TTC549 (cell line): ENCODE measurements at regions not wholly inside any gene's neighbourhood (a gene's known extent, or its start where the extent isn't known, plus 50 kb on each side); places are given as distances from the start of the nearest gene placed in this dataset.
"Not testable (repeated sequence)": the region's sequence is repeated elsewhere in the genome, so short reads cannot be mapped to it uniquely, and the experiment has no call there.

Experiments used
- FAIRE-seq: peaks from 2 replicates; lab custom pipeline; 2012; peaks lifted over from hg19 to GRCh38; lab: Jason Lieb, UNC

DNA sequence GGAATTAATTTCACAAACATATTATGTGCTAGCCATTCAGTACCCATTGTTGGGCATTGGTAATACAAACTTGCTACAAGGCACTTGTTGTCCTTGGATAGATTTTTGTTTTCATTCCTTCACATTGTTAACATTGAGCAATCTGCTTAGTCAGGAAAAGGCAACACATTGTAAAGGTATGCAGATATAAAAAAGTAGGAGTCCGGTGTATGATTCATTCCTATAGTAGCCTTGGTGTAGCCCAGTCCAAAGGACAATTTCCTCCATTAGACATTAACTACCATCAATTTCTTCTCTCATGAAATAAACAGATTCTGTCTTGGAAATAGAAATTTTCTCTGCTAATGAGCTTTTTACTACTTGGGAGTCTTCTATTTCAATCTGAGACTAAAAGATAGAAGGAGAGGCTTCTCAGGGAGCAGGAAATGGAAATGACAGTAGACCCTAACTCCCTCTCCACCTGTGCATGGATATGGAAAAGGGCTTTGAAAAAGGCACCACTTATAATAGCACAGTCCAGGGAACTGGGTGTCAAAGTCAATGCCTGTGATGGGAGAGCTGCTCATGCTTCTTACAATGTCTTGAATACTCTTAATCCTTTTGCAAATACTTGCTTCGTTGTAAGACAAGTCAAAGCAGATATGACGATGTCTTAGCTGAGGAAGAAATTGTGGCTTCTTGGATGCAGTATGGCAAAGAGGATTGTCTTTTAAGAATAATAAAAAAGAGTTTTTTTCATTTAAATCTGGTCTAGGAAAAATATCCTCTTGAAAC lies 369.4 kb upstream of the CITED2 start:
- no peak for FAIRE-seq

DNA sequence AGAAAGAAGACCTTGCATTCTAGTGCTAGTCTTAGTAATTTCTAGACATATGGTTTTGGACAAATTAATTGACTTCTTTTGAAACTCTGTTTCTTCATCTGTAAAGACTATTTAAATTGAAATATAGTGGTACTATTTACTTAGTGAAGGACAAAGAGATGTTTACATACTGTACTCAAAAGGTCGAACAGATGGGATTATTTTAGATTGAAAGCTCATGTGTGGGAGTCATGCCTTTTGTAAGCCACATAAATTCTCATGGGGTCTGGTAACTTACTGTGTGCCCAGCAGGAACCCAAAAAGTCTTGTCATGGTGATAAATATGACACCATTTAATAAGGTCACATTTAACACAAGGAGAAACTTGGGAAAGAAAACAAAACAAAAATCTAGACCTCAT lies 368.2 kb upstream of the CITED2 start:
- FAIRE-seq: no peak

DNA sequence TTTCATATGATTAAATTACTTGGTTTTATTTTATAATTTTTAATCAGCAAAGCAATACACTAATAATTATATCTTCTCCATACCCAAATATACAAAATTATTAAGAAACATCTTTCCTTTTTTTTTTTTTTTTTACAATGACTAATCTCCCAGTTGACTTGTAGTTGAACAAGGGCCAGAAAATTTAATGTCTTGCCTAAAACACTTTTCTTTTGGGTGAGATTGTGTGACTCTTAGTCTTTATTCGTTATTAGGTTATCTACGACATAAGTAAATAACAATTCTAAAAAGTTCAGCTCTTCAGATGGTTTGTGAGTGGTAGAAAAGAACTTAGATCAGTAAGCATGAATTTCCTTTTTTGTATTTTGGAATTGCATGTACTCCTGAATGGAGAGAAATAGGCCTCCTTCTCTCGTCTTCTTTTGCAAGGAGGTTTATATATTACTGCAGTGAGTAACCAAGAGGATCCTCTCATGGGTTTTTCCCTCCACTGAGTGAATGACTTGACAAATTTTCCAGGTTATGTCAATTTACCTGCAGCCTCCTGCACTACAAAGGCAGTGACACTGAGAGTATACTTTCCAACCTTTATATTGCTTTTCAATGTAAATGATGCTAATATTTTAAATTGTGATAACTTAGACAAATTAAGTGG lies 364.5 kb upstream of the CITED2 start:
- no peak for FAIRE-seq

DNA sequence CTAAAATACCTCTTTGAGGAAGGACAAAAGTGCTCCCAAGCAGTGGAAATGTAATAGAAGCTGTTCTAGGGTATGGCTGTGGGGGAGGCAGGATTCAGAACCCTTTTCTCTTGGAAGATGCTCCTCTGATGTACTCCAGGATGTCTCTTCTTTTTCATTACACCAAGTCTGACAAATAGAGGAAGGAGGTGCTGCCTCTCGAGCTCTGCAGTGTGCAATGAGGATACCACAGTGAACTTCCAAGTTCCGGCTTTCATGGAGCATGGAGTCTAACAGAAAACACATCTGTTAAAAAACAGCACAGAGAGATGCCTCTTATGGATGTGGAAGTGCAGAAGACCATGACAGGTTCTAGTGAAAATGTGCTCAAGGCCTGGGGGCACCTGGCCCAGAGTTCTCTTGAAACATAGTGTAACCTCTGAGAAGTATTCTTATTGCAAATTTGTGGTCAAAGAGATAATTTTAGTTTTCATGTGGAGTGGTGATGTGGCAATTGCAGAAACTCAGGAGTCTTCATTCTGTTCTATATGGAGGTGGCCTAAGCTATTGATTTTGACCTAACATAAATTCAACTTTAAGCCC lies 362.0 kb upstream of the CITED2 start:
- no peak for FAIRE-seq

DNA sequence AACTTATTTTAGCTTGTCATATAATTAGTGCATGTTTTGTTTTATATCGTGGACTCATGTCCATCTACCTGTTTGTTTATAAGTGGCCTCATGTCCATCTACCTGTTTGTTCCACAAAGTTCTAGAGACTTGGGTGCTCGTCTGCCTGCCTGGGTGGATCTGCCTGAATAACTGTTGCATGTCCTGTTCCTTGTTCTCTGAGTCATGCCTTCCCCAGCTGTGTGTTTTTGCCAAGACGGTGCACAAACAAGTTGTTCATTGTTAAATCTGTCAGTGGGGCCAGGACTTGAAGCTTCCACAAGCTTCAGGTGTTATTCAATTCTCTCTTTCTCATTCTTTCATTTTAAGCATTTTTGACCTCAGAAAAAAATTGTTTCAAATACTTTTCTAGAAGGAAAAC lies 358.0 kb upstream of the CITED2 start:
- no peak for FAIRE-seq

DNA sequence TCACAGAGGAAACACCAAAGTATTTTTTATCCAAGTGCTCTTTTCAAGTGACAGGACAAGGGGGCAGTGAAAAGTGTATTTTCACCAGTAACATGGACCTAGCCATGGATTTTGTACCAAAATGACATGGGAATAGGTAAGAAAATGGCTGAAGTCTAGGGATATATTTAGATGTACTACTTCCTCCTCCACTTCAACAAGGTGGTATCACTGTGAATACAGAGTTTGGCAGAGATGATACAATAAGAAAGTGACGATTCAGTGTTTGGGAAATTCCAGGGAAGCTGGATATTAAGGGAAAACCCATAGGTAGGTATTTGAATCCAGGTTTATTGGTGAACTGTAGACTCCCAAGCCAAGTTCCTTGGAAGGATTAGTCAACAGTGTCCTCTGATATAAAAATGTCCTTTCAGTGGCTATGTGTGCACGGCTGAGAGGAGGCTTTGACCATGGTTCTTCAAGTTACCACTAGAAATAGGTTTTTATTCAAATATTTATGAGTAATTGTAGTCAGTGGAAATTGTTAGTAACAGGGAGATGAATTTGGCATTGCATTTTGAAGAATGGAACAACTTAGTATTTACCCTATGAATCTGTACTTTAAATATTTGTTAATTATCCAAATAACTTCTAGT lies 356.0 kb upstream of the CITED2 start:
- no peak for FAIRE-seq

DNA sequence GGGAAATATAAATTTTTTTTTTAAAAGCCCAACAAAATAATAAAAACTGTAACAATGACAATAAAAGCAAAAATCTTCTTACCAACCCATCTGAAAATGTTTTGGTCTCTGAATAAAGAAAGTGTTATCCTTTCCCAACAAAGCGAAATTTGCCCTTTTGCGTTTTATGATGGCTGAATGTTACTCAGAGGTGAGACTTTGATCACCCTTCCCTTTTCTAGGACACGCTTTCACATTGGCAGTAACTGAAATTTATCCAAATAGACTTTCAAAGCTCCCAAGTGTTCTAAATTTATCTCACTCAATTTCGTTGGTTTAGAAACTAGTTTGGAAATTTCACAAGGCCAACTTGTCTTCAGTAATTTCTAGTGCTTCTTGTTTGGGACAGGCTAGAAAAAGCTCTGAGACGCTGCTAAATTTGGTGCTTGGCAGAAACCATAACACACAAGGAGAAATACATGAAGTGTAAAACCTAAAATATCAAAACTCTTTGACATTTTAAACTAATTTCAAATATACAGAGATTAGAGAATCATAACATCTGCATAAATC lies 354.5 kb upstream of the CITED2 start:
- FAIRE-seq: no peak

DNA sequence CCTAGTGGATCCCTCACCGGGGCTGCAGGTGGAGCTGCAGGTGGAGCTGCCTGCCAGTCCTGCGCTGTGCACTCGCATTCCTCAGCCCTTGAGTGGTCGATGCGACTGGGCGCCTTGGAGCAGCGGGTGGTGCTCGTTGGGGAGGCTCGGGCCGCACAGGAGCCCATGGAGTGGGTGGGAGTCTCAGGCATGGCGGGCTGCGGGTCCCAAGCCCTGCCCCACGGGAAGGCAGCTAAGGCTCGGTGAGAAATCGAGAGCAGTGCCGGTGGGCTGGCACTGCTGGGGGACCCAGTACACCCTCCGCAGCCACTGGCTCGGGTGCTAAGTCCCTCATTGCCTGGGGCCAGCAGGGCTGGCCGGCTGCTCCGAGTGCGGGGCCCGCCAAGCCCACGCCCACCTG lies 351.8 kb upstream of the CITED2 start:
- not testable (repeated sequence) for FAIRE-seq

DNA sequence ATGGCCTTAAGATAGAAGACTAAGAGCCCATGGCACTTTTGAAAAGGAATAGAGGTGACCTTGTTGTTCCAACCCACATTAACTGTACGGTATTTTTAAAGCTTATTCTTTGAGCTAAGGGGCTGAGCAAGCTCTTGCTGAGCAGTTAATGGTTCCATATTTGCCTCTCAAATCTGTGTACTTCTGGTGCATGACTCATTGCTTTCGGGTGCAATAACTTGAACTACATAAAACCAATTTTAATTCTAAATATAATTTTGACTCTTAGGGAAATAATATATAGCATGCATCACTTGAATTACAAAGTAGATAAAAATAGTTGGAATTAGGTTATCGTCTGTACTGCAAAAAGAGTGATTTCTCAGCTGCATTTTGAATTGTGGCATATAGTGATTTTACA lies 348.1 kb upstream of the CITED2 start:
- no peak for FAIRE-seq

DNA sequence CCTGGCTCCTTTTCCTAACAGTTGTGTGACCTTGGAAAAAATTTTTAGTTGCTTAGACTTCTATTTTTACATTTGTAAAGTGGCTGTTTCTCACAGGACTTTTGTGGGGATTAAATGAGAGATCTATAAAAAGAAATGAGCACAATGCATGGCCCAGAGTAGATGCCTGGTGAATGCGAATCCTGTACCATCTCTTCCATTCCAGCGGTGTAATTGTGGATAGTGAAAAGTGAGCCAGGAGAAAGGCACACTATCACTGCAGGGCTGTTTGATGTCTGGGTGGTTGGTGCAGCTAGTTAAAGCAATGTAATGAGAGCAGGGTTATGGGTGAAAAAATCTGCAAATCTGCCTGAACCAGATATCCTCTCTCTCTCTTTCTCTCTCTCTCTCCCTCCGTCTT lies 347.5 kb upstream of the CITED2 start:
- no peak for FAIRE-seq

DNA sequence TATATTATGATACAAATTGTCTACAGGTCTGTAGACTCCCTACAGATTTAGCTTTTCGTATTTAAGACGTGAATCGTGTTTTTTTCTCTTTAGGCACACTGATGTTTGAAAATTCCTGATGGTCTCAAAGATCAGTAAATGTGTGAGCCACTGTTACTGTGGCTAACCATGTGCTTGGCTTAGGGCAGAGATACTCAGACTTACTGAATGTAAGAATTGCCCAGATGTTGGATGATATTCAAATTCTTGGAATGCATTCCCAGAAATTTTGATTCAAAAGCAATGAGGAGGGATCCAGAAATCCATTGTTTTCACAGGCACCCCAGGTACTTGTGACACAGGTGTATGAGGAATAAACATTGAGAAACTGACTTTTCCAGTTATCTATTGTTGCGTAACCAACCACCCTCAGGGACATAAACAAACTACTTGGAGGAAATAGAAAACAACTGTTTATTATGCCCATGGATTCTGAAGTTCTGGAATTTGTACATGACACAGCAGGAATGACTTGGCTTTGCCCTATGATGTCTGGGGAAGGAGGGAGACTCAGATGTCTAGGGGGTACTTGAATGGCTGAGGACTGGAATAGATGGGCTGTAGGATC lies 339.6 kb upstream of the CITED2 start:
- no peak for FAIRE-seq

DNA sequence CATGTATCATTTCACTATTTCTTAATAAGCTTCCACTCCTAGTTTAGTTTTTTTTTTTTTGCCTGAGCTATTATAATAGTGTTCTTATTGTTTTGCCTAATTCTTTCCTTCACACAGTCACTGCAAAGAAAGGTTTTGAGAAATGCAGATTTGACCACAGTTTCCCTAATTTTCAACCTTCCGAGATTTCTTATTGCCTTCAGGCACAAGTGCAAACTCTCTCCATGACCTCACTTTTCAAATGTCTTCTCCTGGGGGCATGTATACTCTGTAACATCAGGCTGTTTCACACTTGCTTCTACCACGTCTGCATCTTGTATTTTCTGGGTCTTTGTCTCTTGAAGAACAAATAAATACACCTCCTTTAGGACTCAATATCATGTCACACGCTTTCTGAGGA lies 339.0 kb upstream of the CITED2 start:
- no peak for FAIRE-seq

DNA sequence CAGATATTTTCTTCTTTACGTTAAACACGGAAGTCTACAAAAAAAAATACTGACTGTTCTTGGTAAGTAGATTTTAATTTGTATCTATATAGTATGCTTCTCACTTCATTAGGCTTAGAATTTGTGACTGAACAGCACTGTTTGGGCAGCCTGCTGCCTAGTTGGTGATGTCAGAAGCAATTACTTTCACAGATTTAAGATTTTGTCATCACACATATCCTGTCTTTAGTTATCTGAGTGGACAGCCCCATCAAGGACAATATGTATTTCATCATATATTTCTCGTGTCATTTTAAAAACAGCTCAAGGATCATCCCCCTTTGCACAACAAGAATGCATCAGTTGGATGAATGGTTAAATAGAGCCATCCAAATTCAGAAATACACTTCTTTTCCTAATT lies 338.4 kb upstream of the CITED2 start:
- no peak for FAIRE-seq

DNA sequence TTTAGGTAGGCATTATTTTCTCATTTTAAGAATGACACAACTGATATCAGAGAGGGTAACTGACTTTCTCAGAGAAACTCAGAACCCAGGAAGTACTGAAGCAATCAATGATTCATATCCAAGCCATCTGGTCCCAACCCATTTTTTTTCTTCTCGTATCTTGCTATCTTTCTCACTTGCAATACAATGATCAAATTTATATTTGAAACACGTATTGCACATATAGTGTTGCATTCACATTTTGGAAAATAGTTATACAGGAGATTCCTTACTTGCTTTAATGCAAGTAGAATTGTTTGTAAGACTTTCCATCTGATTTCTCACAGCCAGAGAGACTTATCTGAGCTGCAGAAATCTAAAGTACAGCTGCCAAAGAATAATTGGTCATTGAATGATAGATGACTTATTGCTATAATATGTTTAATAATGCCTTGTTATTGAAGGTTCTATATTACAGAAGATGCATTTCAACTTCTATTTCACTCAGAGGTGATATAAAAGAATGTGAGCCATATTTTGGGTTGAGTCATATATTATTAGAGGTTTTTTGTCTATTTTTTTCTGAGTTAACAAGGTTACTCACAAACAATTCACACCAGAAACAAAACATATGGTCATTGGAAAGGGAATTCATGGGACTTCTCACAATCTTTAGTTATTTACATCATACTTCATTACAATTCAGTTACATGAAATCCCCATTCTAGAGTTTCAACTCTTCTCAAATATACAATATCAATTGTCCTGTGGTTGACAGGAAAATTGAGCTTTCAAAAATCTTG lies 337.5 kb upstream of the CITED2 start:
- FAIRE-seq: no peak

DNA sequence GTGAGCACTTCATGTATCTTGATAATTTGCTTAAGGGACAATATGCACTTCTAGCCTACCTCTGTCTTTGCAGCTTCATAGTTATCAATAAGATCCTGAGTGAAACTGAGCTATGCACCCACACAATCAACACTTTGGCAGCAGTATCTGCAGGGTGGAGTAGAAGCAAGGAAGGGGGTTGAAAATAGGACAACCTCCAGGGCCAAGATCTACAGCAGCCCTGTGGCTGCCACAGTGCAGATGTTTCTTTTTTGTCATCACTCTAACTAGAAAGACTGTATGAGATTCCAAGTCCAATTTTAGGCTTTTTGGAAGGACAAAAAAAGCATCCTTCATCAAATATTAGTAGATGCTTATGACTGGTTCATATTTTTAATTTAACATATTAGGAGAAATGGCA lies 336.1 kb upstream of the CITED2 start:
- FAIRE-seq: no peak

DNA sequence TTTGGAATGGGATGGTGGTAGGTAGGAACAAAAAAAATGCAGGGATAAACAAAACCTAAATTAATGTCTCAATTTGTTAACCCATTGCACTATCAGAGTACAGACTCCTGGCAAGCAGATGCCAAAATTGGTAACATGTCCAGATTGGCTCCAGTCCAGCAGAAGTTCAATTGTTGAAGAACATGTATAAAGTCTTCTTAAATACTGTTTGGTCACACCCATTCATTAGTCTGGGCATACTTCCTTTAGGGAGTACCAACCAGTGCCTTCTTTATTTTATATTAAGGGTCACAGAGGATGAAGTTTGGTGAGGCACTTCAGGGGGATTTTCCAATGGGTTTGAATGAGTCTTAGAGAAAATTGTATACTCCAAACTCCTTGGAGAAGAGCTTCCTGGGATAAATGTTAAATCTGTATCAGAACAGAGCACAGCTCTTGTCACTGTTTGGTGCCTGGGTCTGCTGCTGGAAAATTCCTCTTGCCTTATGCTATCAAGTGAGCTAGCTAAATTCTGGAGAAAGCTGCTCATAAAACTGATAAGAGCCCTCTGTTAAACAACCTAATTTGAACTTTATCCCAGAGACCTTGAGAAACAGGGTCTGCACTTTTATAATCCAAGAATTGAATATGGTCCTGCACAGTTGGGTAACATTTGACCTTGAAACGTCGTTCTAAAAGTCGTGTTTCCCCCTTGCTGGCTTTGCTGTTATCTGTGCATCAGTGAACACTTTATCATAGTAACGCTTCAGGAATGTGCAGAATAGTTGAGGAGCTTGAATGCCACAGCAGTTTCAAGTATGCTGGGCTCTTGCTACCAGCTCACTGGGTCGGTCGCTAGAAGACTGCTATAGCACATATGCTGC lies 334.1 kb upstream of the CITED2 start:
- peak; percentile 54 for FAIRE-seq

DNA sequence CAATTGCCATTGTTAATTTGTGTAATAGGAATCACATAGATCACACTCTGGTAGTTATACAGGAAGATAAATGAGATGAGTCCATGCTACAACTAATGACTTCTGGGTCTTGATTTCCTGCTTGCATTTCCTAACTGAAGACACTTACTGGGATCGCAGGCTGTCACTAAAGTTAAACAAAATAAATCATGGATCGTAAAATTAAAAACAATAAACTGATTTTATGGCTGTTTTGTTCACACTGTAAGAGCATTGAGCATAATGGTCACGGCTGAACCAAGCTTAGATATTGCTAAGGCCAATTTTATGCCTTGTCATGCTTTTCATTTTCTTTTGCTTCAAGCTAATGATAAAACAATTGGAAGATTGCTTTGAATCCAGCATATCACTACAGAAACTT lies 332.5 kb upstream of the CITED2 start:
- FAIRE-seq: no peak

DNA sequence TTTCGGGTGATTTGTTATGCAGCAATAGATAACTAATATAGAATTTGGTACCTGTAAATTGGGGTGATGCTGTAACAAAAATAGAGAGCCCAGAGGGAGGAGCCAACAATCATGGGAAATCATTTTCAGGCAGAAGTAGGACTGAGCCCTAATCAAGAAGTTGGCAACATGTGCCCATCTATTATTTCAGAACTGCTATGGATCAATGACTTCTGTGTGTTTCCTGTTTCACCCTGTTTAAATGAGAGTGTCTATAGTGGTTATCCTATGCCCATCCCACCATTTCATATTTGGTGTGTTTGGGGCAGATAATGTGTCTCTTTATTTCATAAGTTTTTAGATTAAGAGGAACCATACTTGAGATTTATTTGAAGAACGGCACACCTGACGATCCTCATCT lies 330.8 kb upstream of the CITED2 start:
- no peak for FAIRE-seq

DNA sequence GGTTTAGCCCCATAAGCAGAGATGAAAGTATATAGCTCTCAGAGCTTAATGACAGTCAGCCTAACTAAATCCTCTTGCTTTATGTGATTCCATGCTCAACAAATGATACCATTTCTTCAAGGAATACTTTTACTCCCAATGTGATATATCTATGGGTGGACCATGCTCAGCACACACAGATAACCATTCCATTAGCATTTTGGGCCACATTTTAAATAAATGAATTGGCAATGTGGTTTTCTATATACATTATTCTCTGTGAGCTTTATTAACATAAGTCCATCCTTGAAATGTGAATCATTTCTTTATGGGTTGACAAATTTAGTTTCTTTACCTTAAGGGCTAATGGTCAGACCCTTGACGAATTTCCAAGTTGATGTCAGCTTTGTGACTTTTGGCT lies 329.3 kb upstream of the CITED2 start:
- no peak for FAIRE-seq

DNA sequence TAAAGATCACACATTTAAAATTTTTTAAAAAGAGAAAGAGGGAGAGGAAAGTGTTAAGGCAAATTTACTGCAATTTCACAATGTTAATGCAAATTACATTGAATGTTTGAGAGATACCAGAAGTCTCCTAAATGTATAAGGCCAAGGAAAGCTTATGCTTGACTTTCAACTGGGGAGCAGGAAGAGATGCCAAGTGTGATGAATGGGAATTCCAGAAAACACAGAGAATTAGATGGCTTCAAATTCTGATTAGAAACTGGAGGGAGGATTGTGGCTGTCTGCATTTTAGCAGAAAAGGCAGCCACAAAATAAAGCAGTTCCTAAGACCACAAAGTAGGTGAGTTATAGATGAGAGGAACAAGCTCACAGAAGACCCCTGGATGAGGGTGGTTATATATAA lies 328.3 kb upstream of the CITED2 start:
- no peak for FAIRE-seq

DNA sequence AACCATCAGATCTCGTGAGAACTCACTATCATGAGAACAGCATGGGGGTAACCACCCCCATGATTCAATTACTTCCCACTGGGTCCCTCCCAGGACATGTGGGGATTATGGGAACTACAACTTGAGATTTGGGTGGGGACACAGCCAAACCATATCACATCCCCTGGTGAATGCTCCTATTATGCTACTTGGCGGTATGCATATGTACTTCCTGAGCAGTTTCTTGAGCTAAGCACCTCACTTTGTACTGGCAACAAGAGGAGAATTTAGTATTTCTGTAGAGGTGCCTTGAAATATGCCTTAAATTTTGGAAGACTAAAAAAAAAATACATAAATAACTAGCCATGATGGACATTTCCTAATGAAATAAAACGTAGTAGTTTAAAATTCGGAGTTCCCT lies 327.2 kb upstream of the CITED2 start:
- no peak for FAIRE-seq
